IPS-18c (cell line): ENCODE measurements at regions not wholly inside any gene's neighbourhood (a gene's known extent, or its start where the extent isn't known, plus 50 kb on each side); places are given as distances from the start of the nearest gene placed in this dataset.
A peak's percentile ranks its signal among the peaks of the same experiment; 100 is the strongest.
"Not testable (repeated sequence)": the region's sequence is repeated elsewhere in the genome, so short reads cannot be mapped to it uniquely, and the experiment has no call there.

Experiments used
- H3K4me3 ChIP-seq: 2 replicates; pipeline ENCODE4 v1.7.0; 2013; ENCODE audit warnings: low read depth, mild to moderate bottlenecking, low read length, moderate library complexity; ENCODE audit not compliant: insufficient read depth
- H3K9me3 ChIP-seq: one replicate; pipeline ENCODE4 v1.6.1; 2013; ENCODE audit warnings: mild to moderate bottlenecking, low read length, moderate library complexity; ENCODE audit not compliant: control insufficient read depth, insufficient read depth

GRCh38 chr17:33716957-33717356 is 423.9 kb upstream of the ASIC2 start:
- H3K9me3 ChIP-seq, result no peaks in the 10 kb centered on the region
- no peak overlapping the region for H3K4me3 ChIP-seq

DNA sequence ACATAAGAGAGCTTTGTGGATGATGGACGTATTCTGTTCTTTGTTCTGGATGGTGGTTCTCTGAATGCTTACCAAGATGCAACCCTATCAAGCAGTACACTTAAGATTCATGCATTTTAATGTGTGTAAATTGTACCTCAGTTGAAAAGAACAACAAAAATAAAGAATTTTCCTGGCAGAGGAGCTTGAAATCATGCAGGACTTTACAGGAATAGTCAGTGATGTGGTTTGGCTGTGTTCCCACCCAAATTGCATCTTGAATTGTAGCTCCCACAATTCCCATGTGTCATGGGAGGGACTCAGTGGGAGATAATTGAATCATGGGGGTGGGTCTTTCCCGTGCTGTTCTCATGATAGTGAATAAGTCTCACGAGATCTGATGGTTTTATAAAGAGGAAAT is 430.6 kb upstream of the ASIC2 start:
- H3K9me3 ChIP-seq, H3K4me3 ChIP-seq: not testable (repeated sequence)

GRCh38 chr17:33725675-33726271 is 432.7 kb upstream of the ASIC2 start:
- no peak overlapping the region for H3K4me3 ChIP-seq
- H3K9me3 ChIP-seq, result no peaks in the 10 kb centered on the region

- H3K9me3 ChIP-seq, result no peaks in the 10 kb centered on the region
- no peak overlapping the region for H3K4me3 ChIP-seq
Measured at GRCh38 chr17:33730131-33730530, 437.0 kb upstream of the ASIC2 start.

- no peak overlapping the region for H3K4me3 ChIP-seq
- H3K9me3 ChIP-seq, result no peaks in the 10 kb centered on the region
Measured at GRCh38 chr17:33732116-33732515, 439.0 kb upstream of the ASIC2 start.

GRCh38 chr17:33739714-33740113 is 446.6 kb upstream of the ASIC2 start:
- Histone ChIP-seq H3K9me3 (peaks cover 3% of the 10 kb centered on the region), H3K4me3 (no peak overlapping the region)

- Histone ChIP-seq H3K4me3 (no peak overlapping the region), H3K9me3 (no peaks in the 10 kb centered on the region)
Measured at GRCh38 chr17:33745047-33745760, 452.1 kb upstream of the ASIC2 start.

- H3K4me3 ChIP-seq, result no peak overlapping the region
Measured at GRCh38 chr17:33749171-33749570, 456.1 kb upstream of the ASIC2 start.

DNA sequence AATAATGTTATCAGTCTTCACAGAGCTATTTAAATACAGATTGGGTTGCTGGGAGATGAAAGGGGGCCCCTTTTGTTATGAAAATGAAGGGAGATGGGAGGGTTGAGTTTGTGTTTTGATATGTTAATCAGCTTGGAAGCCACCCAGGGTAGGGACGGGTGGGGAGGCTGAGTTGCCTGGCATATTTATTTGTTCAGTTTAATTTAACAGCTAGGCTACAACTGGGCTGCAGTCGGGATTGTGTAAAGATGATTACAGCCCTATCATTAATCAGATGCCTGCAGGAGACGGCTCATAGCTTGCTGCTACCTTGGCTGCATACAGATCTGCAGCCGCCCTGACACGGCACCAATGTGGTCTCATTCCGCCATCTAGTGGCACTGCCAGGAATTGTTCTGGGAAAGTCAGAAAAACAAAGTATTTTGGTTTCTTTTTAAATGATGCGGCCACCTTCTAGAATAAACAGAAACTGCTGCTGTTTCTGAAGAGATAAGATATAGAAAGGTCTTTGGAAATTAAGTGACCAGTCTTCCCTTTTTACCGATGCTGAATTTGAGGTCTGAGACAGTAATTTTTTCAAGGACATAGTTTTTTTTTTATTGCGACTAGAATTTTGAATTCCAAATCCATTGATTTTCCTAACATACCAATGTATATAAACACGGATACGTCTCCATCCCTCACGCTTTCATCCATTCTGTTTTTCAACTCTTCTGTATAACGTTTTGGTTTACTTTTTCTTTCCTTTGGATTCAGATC is 458.0 kb upstream of the ASIC2 start:
- no peaks in the 10 kb centered on the region for H3K9me3 ChIP-seq
- peak overlapping the region; percentile 11; the same call in 1 of the 2 replicates for H3K4me3 ChIP-seq

More at GRCh38 chr17:33749171-33749570, 456.1 kb upstream of the ASIC2 start:
- H3K9me3 ChIP-seq, result no peaks in the 10 kb centered on the region

GRCh38 chr17:33751702-33752065 is 458.6 kb upstream of the ASIC2 start:
- no peaks in the 10 kb centered on the region for H3K9me3 ChIP-seq
- peak overlapping the region; percentile 11; the same call in 1 of the 2 replicates for H3K4me3 ChIP-seq

DNA sequence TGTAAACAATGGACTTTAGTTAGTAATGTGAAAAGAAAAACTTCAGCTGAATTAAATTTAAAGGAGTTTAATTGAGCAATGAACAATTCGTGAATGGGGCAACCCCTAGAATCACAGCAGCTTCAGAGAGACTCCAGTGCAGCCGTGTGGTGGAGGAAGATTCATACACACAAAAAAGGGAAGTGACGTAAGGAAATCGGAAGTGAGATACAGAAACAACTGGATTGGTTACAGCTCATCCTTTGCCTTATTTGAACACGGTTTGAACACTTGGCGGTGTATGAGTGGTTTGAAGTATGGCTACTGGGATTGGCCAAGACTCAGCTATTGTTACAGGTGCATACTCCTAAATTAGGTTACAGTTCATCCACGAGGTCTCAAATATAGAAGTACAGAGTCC is 460.4 kb upstream of the ASIC2 start:
- Histone ChIP-seq H3K4me3 (no peak overlapping the region), H3K9me3 (no peaks in the 10 kb centered on the region)

GRCh38 chr17:33756021-33756420 is 462.9 kb upstream of the ASIC2 start:
- no peak overlapping the region for H3K4me3 ChIP-seq
- no peaks in the 10 kb centered on the region for H3K9me3 ChIP-seq

DNA sequence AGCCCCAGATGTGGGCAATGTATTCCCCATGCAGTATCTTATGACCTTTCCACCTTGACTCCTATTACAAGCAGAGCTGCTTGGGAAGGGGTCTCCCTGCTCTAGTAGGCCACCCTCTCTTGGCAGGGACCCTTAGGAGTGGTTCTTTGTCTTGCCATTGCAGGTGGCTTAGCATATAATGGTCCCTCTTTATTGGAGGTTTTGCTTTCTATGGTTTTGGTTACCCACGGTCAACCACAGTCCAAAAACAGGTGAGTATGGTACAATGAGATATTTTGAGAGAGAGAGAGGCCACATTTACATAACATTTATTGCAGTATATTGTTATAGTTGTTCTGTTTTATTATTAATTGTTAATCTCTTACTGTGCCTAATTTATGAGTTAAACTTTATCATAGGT is 472.8 kb upstream of the ASIC2 start:
- no peak overlapping the region for H3K4me3 ChIP-seq
- H3K9me3 ChIP-seq, result no peaks in the 10 kb centered on the region

DNA sequence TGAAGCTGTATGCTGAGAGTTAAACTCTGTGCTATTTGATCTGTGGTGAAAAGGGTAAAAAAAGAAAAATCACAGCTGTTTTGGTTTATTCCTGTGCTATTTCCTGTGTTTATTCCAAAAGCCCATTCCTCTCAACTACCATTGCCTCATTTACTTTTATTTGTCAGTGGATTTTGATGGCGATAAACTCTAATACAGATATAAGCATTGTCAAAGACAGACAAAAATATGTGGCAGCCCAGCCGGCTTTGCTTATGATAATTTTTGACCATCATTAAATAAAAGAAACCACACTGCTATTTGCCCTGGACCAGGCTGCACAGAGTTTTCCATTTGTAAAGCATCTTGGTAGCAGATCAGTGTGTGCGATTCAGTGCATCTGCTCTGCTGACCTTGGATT is 473.6 kb upstream of the ASIC2 start:
- Histone ChIP-seq H3K9me3 (no peaks in the 10 kb centered on the region), H3K4me3 (no peak overlapping the region)

DNA sequence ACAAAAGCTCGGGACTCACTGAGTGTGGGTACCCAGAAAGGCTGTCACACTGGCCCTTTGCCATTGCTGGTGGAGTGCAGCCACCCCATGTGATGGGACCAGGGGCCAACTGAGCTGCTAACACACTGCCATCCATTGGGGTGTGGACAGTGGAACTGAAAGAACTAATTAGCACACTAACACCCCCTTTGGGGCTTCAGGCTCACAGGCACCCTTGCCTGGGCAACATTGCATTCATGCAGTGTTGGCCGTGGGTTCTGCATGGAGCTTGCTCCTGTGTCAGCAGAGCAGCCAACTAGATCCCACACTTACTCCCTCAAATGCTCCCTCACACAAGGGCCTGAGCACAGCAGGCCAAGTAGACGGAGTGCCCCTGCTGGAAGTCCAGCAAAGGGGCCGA is 476.0 kb upstream of the ASIC2 start:
- H3K4me3 ChIP-seq, result no peak overlapping the region
- no peaks in the 10 kb centered on the region for H3K9me3 ChIP-seq

GRCh38 chr17:33776304-33776703 is 478.8 kb upstream of the CCL2 start:
- H3K4me3 ChIP-seq, result no peak overlapping the region

DNA sequence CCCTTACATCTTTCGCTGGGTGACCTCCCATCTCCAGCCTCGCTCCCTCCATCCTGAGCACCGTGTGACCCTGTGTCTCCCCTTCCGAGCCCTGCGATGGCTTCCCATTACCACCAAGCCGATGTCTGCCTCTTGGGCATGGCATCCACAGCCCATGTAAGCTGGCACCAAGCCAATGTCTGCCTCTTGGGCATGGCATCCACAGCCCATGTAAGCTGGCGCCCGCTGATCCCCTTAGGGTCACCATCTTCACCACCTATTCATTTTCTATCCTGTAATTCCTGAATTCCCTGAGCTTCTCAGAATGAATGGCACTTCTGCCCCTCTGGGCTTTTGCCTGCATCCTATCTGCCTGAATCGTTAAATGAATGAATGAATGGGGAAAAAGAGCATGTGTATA is 478.2 kb upstream of the CCL2 start:
- Histone ChIP-seq H3K9me3 (no peaks in the 10 kb centered on the region), H3K4me3 (no peak overlapping the region)

More at GRCh38 chr17:33776304-33776703, 478.8 kb upstream of the CCL2 start:
- H3K9me3 ChIP-seq, result no peaks in the 10 kb centered on the region

DNA sequence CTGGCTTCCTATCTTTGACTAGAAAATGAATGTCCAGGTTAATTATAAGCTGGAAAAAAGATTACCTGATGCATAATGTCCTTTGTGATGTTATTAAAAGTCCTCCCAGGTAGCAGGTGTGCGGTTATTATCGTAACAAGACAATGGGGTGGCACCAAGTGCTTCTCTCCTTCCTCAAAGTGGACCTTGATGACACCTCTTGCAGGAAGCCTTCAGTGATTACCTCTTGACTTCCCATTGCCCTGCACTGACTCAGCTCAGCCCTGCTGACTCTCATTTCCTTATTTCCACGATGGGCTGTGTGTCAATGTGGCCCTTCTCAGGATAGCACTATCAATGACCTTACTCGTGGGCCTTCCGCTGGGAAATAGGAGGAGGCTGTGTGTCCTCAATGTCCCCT is 477.4 kb upstream of the CCL2 start:
- no peak overlapping the region for H3K4me3 ChIP-seq

More for the DNA sequence above, 477.4 kb upstream of the CCL2 start:
- H3K9me3 ChIP-seq, result no peaks in the 10 kb centered on the region
